Activated CD4-positive, alpha-beta T cell treated with anti-CD3 and anti-CD28 coated beads for 48 hours (primary cell): ENCODE measurements at regions not wholly inside any gene's neighbourhood (a gene's known extent, or its start where the extent isn't known, plus 50 kb on each side); places are given as distances from the start of the nearest gene placed in this dataset.

ENCODE experiments used
- DNase-seq: peaks from one replicate; pipeline ENCODE4 v3.0.0-alpha.2; 2020

DNA sequence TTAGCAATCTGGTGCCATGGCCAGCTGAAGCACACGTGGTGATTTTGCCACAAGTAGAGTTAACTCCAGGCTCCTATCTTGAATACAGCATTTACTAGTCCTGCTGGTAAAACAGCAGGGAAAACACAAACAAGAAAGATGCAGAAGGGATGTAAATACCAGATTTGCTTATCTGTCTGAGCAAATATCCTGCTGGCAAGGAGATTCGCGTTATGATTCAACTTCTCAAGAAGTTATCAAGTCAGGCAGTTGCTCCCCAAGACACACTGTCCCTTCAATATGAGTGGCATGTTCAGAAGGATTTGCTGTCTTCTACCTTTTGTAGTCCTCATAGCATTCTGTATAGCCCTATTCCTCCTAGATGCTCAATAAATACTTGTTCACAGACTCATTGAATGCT is 171.2 kb upstream of the EGLN3 start:
- DNase-seq, result no peak

DNA sequence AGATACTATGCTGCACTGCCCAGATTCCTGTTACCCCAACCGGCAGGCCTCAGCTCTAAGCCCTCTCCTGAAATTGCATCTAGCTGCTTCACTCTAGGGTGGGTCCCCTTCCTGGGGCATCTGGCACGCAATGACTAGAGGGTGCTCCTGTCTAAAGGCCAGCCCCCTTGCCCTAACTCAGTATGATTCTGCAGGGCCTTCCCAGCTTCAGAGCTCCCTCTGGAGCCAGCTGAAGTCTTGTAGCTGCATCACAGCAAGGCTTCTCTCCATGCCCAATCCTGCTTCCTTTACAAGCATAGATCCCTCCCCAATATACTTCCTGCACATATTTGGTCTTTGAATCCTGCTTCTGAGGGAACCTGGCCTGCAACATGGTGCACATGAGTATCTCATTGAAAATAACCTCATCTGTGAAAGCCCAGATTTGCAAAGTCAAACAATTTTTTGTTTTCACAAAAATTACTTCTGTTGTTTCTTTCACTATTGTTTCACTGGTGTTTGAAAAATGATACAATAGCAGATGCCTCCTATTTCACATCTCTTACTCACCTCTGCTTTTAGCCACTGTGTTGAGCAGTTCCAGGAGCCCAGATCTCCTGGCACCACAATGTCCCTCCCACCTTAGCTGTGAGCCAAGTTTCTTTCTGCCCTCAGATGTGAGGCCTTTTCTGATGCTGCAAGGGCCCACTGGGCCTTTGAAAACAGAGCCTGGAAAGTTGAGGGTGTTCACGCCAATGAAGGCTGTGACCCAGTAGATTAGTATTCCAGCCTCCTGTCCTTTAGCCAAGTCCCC is 169.5 kb upstream of the EGLN3 start:
- no peak for DNase-seq

DNA sequence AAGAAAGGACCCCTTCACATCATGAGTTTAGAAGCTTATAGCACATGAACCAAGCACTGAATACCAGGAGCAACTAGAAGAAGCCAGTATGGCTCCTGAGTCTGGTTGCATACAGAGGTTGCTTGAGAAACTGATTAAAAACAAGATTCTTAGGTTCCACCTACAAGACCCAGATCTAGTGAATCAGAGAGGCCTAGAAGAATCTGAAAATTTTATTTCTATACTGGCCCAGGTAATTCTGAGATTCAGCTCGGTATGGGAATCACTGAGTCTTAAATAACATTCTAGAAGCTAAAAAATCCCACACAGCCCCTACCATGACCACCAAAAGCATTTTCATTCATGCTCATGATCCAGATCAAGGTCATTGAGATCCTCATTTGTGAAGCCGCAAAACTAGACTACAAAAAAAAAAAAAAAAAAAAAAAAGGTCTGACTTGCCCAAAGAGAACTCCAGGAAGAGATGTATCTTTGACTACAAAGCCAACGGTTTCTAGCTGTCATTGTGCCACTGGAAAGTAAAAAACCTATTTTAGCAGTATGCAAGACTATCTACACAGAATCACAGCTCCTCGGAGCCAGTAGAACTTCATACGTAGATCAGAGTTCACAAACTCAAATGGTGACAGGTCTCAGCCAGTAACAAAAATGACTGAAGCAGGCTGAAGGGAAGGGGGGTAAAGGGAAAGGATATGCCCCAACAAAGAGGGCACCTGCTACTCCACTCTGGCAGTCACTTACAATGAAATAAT is 168.4 kb upstream of the EGLN3 start:
- DNase-seq, result no peak

DNA sequence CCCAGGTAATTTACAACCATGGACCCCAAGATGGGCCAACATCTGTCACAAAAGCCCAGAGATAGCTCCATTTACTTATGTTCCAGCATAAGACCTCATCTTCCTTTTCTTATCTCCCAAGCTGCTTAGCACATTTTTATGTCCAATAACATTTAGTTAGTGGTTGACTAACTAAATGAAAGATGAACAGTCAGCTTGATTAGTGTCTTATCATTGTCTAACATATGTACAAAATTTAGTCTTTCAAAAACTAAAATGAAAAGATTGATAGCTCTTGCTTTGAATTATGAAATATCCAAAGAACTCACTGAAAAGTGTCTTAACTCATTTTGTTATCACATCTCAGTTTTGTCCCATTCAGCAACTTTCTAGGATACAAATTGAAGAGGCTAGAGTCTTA is 163.1 kb upstream of the EGLN3 start:
- no peak for DNase-seq

DNA sequence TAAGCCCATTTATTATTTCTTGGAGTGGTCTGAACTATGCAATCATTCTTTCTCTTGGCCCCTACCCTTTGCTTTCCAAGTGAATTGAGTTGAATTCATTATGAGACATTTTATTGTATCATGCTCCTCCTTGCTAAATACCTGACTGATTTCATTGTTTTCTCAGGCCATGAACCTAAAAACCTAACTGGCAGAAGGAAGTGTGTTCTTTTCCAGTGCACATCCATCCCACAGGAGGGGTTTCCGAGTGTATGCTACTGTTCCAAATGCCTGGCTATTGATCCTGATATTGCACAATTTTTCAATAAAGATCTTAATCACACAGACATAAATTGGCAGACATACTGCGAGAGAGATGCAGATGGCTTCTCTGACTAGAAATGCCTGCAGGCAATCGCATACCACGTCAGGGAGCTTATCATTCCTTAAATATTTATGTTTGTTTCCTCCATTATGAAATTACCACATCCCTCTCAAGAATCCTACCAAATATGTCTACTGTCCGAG is 162.2 kb upstream of the EGLN3 start:
- DNase-seq, result no peak

DNA sequence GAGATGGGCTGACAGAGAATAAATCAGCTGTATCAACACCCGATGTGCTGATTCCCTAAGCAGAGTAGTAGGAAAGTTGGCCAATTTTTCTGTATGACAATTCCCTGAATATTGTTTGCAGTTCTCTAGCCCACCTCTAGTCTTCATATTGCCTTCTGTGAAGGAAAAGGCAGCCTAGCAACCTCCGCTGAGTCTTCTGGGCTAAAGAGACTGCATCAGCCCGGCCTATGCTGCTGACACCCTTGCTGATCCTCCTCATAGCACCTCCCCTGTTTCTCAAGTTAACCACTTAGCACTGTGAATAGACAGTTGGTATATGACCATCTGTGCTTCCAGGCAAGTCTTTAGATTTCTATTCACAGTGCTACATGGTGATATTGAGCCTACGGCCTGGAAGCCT is 161.1 kb upstream of the EGLN3 start:
- DNase-seq, result no peak

DNA sequence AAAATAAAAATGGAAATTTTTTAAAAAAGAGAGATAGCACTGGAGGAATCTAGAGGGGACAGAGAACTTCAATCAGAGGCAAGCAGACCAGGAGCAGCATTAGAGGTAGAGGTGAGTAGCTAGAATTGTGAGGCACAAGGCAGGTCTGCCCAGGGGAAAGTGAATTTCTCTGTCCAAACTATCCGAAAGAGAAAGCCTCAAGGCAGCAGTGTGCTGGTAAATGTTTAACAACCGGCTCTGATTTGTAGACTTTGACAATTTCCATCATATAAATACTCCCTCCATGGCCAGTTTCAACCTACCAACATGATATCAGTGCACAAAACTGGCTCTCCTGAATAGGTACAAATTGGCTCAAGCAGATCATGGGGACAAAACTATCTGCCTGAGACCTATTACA is 160.6 kb upstream of the EGLN3 start:
- DNase-seq, result no peak

DNA sequence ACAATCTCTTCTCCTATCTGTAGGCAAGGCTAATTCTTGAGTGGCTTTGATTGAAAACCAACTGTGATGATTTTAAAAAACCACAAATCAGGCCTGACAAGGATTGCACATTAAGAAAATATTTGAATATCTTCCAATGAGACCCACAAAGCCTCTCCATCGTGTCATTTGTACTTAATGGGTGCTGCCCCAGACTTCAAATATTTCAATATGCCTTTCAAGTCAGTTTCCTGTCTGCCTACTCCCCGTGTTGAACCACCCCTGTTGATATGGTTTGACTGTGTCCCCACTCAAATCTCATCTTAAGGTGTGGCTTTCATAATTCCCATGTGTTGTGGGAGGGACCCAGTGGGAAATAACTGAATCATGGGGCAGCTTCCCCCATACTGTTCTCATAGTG is 159.7 kb upstream of the EGLN3 start:
- no peak for DNase-seq

DNA sequence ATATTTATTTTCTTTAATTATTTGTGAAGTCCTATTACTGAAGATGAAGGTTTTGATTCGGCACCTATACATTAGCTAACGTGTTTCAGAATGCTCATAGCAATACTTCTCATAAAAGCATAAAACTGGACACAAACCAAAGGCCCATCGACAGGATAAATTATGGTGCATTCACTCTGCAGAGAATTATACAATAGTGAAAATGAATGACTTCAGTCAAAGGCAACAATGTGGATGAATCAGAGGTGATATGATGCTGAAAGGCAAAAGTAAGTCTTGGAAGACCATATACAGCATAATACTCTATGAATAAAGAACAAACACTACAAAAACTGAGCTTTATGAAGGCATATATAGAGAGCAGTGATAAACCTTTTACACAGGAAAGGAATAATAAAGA is 156.6 kb upstream of the EGLN3 start:
- no peak for DNase-seq

DNA sequence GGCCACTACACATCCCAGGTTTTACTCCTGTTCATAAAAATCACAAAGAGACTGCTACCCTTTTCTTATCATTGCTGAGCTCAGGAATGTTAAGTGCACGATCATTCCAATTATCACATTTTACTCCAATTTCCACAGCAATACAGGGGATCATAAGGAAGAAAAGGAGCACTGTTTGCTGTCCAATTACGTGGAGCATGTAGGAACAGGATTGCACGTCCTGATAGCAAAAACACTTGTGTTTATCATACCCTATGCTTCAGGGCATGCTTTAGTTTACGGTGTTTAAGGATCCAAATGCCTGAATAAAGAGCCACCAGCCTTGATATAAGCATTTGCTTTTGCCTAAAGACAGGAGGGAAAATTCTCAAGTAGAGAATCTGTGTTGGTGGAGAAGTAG is 155.4 kb upstream of the EGLN3 start:
- no peak for DNase-seq

DNA sequence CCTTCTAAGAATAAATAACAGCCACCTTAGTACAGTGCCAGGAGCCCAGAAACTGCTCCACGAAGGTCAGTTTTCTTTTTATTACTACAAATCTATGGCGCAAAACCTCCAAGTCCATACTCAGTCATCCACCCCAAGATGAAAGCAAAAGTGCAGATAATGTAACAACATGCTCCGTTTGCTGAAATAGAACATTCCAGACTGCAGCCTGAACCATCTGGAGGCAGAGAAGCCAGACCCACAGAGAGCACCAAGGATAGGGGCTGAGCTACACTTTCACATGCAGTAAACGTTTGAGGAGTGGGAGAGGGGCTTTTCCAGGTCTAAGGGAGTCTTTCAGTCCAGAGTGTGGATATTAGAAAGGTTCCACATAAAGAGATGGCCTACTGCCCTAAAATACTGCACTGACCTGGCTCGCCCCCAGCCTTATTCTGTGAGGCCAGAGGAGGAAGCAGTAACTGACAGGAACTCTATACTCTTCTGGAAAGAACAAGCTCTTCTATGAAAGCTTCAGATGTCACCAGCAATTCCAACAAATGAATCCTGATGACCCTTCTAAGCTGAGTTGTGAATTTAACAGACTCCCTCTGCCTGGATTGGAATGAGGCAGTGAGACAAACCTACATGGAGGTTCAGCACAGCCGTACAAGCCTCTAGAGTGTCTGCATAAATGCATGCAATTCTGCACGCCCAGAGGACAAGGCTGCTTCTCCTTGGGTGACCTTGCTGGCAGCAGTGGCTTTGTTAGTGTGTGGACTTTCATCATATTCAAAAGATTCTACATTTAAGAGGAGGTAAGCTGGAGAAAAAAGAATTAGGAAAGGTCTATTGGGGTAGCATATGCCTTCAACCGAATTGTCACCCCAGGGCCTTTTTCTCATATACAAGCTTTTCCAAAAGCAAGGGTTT is 153.9 kb upstream of the EGLN3 start:
- no peak for DNase-seq

DNA sequence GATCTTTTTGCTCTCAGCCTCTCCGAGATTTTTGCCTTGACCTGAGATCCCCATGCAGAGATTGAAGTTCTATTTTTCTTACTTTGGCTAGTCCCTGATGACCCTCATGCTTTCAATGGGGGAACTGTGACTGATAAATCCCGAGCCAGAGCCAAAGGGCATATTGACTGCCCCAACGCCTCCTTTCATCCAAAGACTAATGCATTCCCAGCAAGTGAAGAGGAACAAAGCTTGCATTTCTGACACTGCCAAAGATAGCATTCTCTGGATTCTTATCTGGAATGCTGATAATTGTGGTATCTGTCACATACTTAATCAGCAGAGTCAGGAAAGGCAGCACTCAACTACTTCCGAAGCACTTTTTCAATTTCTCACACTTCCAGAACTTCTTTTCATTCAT is 152.3 kb upstream of the EGLN3 start:
- no peak for DNase-seq

DNA sequence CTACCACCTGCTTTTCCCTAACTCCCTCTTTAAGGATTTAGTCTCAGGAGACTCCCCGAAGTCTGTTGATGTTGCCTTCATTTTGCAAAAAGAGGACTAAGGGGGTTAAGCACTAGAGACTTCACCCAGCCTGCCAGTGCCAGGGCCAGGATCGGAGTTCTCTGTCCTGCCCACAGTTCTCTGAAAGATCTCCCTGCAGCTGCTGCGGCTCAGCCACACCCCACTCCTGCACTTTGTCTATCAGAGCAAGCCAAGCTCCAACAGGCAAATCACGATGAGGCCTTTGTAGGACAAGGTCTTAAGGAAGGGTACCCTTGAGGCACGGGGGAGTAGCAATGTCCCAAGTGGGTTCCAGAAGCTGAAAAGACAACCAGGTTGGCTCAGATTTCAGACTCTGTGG is 148.8 kb upstream of the EGLN3 start:
- DNase-seq, result no peak

DNA sequence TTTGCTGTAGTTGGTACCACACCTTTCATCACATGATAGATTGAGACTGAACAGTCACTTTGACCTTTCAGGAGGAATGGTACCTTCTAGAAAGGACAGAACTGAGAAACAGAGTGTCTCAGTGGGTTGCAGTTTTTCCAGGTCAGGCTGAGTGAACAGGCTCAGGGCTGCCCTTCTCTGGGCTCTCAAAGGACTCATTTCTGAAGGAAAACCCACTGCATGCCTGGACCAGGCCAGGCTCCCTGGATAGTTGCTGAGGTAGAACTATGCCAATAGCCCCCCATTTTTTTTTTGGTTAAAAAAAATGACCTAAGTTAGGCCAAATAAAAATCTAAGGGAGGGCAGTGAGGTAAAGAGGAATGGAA is 148.1 kb upstream of the EGLN3 start:
- no peak for DNase-seq

DNA sequence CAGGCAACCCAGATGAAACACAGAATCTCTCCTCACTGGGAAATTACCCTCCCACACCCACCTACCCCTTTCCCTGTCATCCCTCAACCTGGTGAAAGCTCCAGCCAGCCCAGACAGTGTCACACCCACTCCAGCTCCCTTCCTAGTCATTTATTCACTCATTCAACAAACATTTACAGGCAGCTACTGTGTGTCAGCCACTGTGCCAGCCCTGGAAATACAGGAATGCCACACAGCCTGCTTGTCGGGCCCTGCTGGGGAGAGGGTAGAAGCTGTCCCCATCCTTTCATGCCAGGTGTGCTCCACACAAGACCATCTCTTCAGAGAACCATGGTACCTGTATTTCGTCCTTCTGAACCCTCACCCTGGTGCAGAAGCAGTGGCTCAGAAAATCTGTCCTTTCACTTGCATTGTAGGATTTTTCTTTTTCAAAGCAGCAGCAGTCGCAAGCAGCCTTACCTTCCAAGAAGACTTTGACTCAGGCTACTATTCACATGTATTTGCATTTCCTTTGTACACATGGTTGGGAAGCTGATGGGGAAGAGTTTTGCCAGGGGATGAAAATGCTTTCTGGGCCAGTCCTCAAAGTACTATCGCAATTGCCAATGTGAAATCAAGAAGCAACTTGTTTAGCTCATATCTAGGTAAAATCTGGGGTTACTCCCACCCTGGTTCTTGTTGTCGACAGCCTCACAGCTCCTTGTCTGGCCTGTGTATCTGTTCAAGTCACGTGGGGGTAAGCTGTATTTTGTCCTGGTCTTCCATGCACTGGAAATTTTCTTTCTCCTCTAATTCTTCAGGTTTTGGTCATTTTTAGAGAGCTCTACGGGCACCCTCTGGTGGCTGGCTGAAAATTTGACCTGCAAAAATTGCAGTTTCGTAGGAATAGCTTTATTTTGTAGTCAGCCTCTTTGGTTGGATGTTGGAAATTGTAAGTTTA is 147.4 kb upstream of the EGLN3 start:
- DNase-seq, result no peak

DNA sequence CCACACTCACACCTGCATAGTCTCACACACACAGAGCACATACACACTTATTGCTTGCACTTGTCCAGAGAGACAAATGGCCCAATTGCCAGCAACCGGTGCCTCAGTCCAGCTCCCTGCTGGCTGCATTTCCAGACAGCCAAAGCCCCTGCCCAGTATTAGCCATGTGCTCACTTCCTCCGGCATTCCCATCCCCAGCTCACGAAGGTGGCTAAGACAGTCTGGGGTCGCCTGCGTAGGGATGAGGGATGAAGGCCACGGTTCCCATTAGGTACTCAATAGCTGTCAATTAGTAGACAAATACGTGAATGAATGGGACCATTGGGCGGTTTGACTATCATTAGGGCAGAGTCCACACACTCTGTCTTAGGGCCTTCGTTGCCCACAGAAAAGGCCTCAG is 146.8 kb upstream of the EGLN3 start:
- DNase-seq, result no peak

DNA sequence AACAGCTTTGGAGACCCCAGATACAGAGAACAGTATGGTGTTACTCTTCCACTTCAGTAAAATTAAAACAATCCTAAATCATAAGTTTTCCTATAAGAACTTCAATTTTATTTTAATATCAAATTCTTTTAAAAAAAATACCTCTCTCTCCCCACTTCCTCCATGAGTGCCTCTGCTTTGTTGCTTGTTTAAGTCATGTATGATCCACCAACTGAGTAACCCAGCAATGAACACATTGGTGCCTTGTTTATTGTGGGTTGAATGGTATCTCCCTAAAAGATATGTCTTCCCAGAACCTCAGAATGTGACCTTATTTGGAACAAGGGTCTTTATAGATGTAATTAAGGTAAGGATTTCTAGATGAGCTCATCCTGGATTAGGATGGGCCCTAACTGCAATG is 143.5 kb upstream of the EGLN3 start:
- no peak for DNase-seq

DNA sequence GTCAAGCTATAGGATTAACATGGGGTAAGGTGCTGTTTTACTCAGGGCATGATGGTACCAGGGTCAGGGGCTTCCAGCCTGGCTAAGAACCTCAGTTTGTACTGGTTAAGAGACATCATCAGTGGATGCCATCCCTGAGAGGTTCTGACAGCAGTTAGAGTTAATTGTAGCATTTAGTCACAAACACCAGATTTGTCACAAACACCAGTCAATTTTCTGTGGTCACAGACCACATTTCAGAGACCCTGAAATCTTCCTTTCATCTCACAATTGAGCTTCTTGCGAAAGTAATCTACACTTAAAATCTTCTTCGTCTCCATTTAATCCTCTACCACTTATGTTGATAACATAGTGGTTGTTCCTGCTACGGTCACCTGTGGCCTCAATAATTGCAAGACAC is 143.0 kb upstream of the EGLN3 start:
- DNase-seq, result no peak

DNA sequence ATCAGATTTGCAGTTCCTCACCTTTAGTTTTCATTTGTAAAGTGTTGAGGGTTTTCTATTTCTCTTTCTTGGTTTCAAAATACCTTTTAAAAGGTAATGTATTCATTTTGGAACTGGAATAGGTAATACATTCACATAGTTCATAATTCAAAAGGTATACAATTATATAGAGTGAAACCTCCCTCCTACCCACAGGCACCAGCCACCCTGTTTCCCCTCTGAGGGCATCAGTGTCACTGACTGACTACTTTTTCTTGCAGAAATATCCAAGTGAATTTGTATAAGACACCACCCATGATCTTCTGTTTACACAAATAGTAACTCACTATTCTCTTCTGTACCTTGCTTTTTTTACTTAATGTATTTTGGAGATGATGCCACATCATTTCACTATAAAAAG is 139.6 kb upstream of the EGLN3 start:
- no peak for DNase-seq

DNA sequence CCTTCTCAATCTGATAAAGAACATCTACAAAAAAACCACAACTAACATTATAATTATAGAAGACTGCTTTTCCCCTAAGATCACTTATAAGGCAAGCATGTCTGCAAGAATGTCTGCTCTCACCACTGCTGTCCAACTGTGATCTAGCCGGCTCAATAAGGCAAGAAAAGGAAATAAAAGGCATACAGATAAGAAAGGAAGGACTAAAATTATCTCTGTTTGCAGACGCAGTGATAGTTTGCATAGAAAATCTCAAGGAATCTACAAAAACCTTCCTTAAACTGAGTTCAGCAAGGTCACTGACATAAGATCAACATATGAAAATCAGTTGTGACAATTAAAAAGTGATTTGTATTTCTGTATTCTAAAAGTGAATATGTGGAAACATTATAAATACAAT is 138.0 kb upstream of the EGLN3 start:
- DNase-seq, result no peak

DNA sequence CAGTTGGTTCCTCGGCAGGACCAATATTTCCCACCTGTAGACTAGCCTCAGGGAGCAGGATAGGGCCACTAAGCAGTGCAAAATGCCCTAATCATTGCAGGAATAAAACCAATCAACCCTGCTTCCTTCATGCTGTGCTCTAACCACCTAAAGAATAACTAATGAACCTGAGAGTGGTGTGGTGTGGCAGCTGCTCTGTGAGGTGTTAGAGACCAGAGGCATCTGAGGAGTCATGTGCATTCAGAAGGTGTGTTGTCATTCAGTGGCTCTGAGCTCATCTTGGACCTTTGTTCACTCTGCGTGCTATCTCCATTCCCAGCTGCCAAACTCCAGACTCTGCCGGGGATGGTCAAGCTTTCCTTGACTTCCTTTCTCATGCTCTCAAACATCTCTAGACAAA is 136.7 kb upstream of the EGLN3 start:
- DNase-seq, result no peak

DNA sequence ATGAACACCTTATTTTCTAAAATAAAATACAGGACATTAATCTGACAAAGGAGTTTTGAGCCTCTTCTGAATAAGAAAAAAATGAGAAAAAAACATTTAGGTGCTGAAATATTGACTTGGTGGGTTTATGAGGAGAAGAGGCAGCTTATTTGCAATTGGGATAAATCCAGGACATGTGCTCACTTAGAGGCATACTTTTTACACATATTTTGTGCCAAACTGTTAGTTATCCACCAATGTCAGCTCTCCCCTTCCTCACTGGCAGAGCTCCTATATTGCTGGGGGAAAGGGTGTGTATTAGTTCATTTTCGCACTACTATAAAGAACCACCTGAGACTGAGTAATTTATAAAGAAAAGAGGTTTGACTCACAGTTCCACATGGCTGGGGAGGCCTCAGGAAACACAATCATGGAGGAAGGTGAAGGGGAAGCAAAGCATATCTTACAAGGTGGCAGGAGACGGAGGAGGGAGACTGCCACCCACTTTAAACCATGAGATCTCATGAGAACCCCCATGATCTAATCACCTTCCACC is 135.4 kb upstream of the EGLN3 start:
- no peak for DNase-seq
